ENCODE measurements at regions not wholly inside any gene's neighbourhood (a gene's known extent, or its start where the extent isn't known, plus 50 kb on each side); places are given as distances from the start of the nearest gene placed in this dataset.

DNA sequence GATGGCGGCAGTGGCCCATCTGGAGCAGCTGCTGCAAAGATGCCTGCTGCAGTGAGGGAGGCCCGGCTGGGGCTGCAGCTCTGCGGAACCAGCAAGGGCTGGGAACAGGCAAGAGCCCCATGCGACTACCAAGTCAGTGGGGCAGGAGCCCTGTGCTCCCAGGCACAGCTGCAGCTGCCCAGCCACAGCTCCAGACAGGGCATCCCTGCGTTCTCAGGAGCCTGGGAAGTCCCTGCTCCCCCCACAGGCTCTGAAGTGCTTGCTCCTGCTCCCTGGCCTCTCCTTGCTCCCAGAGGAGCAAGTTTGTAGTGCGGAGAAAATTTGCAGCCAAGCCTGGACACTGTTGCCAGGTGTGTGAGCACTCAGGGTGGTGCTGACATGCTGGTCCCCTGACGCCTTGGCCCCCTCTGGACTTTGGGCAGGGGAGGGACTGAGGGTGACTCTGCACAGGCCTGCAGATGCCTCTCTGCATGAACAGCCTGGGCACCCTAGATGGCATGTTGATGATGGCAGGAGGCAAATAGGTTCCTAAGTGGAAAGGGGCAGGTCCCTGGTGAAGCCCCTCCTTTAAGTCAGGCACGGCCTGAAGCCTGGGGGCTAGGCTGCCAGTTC, 105.6 kb downstream of the LYZL1 start:
- TF ChIP-seq, protein P1, sequence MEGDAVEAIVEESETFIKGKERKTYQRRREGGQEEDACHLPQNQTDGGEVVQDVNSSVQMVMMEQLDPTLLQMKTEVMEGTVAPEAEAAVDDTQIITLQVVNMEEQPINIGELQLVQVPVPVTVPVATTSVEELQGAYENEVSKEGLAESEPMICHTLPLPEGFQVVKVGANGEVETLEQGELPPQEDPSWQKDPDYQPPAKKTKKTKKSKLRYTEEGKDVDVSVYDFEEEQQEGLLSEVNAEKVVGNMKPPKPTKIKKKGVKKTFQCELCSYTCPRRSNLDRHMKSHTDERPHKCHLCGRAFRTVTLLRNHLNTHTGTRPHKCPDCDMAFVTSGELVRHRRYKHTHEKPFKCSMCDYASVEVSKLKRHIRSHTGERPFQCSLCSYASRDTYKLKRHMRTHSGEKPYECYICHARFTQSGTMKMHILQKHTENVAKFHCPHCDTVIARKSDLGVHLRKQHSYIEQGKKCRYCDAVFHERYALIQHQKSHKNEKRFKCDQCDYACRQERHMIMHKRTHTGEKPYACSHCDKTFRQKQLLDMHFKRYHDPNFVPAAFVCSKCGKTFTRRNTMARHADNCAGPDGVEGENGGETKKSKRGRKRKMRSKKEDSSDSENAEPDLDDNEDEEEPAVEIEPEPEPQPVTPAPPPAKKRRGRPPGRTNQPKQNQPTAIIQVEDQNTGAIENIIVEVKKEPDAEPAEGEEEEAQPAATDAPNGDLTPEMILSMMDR (IDR thresholded peaks at IDR 0.05) = no peak
- no peak for TF ChIP-seq POLR2A (IDR thresholded peaks at IDR 0.05)

All from uterus (tissue), 2 donors.